ENCODE measurements at regions not wholly inside any gene's neighbourhood (a gene's known extent, or its start where the extent isn't known, plus 50 kb on each side); places are given as distances from the start of the nearest gene placed in this dataset.

GRCh38 chr9:31321686-31322085, 1062.8 kb upstream of the ACO1 start:
- TF ChIP-seq, protein P1, sequence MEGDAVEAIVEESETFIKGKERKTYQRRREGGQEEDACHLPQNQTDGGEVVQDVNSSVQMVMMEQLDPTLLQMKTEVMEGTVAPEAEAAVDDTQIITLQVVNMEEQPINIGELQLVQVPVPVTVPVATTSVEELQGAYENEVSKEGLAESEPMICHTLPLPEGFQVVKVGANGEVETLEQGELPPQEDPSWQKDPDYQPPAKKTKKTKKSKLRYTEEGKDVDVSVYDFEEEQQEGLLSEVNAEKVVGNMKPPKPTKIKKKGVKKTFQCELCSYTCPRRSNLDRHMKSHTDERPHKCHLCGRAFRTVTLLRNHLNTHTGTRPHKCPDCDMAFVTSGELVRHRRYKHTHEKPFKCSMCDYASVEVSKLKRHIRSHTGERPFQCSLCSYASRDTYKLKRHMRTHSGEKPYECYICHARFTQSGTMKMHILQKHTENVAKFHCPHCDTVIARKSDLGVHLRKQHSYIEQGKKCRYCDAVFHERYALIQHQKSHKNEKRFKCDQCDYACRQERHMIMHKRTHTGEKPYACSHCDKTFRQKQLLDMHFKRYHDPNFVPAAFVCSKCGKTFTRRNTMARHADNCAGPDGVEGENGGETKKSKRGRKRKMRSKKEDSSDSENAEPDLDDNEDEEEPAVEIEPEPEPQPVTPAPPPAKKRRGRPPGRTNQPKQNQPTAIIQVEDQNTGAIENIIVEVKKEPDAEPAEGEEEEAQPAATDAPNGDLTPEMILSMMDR (conservative IDR thresholded peaks at IDR 0.05): no peak
- TF ChIP-seq EZH2 (IDR thresholded peaks at IDR 0.05; ENCODE audit: low read depth): no peak

All from PC-9 (cell line).